ENCODE measurements at regions not wholly inside any gene's neighbourhood (a gene's known extent, or its start where the extent isn't known, plus 50 kb on each side); places are given as distances from the start of the nearest gene placed in this dataset.

DNA sequence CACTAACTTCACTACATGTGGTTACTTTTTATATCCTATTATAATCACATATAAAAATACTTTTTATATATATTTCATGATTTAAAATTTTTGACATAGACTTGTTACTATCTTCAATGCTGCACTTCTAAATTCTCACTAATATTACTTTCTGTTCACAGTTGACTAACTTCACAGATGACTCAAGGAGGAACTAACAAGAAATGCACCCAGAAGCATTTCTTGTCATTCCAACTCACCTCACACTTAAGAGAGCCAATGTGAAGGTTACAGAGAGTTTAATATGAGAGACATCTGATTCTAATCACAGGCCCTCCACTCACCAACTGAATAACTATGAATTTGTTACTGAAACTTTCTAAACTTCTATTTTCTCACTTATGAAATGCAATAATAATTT lies 399.8 kb upstream of the SLC8A1 start:
- DNase-seq (ENCODE audit: insufficient read length, low spot score) (no peak), FAIRE-seq (no peak)
- TF ChIP-seq POLR2A (IDR thresholded peaks at IDR 0.05; ENCODE audit: low read depth, low read length) (no peak), POLR2AphosphoS5 (IDR thresholded peaks at IDR 0.05; ENCODE audit: low read depth, low read length) (no peak), PAX5 (IDR thresholded peaks at IDR 0.05; ENCODE audit: insufficient read depth, low read length, severe bottlenecking) (no peak), SPI1 (IDR thresholded peaks at IDR 0.05; ENCODE audit: low read depth, low read length) (no peak), TAF1 (IDR thresholded peaks at IDR 0.05; ENCODE audit: low read depth, low read length) (no peak), POU2F2 (IDR thresholded peaks at IDR 0.05; ENCODE audit: low read depth, low read length) (no peak)

DNA sequence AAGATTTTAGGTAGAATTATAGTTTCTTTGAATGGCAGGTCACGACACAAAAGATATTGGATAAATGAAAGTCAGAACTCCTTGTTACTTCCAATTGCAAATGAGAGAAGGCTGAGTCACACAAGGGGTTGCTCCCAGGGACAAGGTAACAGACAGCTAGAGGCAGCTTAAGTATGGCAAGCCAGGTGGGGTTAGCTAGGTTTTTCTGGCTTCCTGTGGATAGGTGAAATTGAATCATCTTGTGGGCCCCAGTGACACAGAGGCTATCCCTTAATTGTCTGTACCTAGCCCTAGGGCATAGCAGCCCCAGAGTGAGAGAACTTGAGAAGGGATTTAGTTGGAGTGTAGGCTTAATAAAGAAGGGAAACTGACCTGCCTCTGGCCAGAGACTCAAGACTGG lies 407.7 kb upstream of the SLC8A1 start:
- DNase-seq (ENCODE audit: insufficient read length, low spot score) (no peak), FAIRE-seq (no peak)
- TF ChIP-seq POU2F2 (IDR thresholded peaks at IDR 0.05; ENCODE audit: low read depth, low read length), result no peak
- TF ChIP-seq POLR2AphosphoS5 (IDR thresholded peaks at IDR 0.05; ENCODE audit: low read depth, low read length), result no peak
- TF ChIP-seq PAX5 (IDR thresholded peaks at IDR 0.05; ENCODE audit: insufficient read depth, low read length, severe bottlenecking), result no peak
- no peak for TF ChIP-seq SPI1 (IDR thresholded peaks at IDR 0.05; ENCODE audit: low read depth, low read length)
- no peak for TF ChIP-seq TAF1 (IDR thresholded peaks at IDR 0.05; ENCODE audit: low read depth, low read length)
- TF ChIP-seq POLR2A (IDR thresholded peaks at IDR 0.05; ENCODE audit: low read depth, low read length), result no peak

DNA sequence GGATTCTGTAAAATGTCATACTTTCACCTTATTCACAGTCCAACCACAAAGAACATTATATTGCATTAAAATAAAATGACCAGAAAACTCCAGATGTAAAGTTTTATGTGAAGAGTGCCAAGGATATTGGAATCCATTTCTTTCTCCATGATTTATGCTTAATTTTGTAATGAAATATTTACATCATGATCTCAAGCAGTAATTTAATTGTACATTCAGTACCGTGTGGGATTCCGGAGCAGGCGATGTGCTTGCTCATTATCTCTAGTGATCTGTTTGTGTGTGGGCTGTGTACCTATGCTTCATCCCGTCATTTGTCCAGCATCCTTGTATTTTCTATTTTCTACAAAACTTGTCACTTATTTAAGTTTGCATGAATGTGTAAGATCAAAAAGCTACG lies 415.9 kb upstream of the SLC8A1 start:
- TF ChIP-seq PAX5 (IDR thresholded peaks at IDR 0.05; ENCODE audit: insufficient read depth, low read length, severe bottlenecking), result no peak
- TF ChIP-seq POU2F2 (IDR thresholded peaks at IDR 0.05; ENCODE audit: low read depth, low read length), result no peak
- TF ChIP-seq POLR2A (IDR thresholded peaks at IDR 0.05; ENCODE audit: low read depth, low read length), result no peak
- no peak for TF ChIP-seq TAF1 (IDR thresholded peaks at IDR 0.05; ENCODE audit: low read depth, low read length)
- no peak for TF ChIP-seq SPI1 (IDR thresholded peaks at IDR 0.05; ENCODE audit: low read depth, low read length)
- TF ChIP-seq POLR2AphosphoS5 (IDR thresholded peaks at IDR 0.05; ENCODE audit: low read depth, low read length), result no peak
- FAIRE-seq, result no peak
- no peak for DNase-seq (ENCODE audit: insufficient read length, low spot score)

DNA sequence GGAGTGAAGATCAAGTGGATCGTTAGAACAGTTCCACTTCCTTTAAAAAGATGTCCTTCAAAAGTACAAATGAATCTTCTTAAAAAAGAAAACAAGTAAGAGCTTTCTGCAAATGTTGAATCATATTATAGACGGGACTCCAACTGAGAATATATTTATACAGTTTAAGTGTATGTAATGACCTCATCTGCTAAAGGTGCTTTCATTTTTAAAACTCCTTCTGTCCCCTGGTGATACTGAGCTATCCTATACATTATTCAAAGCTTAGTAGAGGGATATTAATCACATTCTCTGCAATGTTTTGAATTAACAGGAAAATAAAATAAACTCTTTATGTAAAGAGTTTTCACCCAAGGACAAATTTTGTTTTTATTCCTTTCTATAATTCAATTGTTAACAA lies 420.7 kb upstream of the SLC8A1 start:
- TF ChIP-seq TAF1 (IDR thresholded peaks at IDR 0.05; ENCODE audit: low read depth, low read length), result no peak
- TF ChIP-seq SPI1 (IDR thresholded peaks at IDR 0.05; ENCODE audit: low read depth, low read length), result no peak
- no peak for TF ChIP-seq PAX5 (IDR thresholded peaks at IDR 0.05; ENCODE audit: insufficient read depth, low read length, severe bottlenecking)
- TF ChIP-seq POLR2AphosphoS5 (IDR thresholded peaks at IDR 0.05; ENCODE audit: low read depth, low read length), result no peak
- no peak for TF ChIP-seq POLR2A (IDR thresholded peaks at IDR 0.05; ENCODE audit: low read depth, low read length)
- no peak for TF ChIP-seq POU2F2 (IDR thresholded peaks at IDR 0.05; ENCODE audit: low read depth, low read length)
- FAIRE-seq (no peak), DNase-seq (ENCODE audit: insufficient read length, low spot score) (no peak)

- TF ChIP-seq POLR2AphosphoS5 (IDR thresholded peaks at IDR 0.05; ENCODE audit: low read depth, low read length), result no peak
- no peak for TF ChIP-seq POU2F2 (IDR thresholded peaks at IDR 0.05; ENCODE audit: low read depth, low read length)
- TF ChIP-seq POLR2A (IDR thresholded peaks at IDR 0.05; ENCODE audit: low read depth, low read length), result no peak
- no peak for TF ChIP-seq PAX5 (IDR thresholded peaks at IDR 0.05; ENCODE audit: insufficient read depth, low read length, severe bottlenecking)
- TF ChIP-seq TAF1 (IDR thresholded peaks at IDR 0.05; ENCODE audit: low read depth, low read length), result no peak
- TF ChIP-seq SPI1 (IDR thresholded peaks at IDR 0.05; ENCODE audit: low read depth, low read length), result no peak
- FAIRE-seq (no peak), DNase-seq (ENCODE audit: insufficient read length, low spot score) (no peak)
Measured at GRCh38 chr2:40874380-40874779, 422.5 kb upstream of the SLC8A1 start.

- DNase-seq (ENCODE audit: insufficient read length, low spot score), result no peak
- TF ChIP-seq SPI1 (IDR thresholded peaks at IDR 0.05; ENCODE audit: low read depth, low read length) (no peak), POLR2AphosphoS5 (IDR thresholded peaks at IDR 0.05; ENCODE audit: low read depth, low read length) (no peak)
- FAIRE-seq, result no peak
Measured at GRCh38 chr2:40877734-40878288, 425.9 kb upstream of the SLC8A1 start.

- FAIRE-seq (no peak), DNase-seq (ENCODE audit: insufficient read length, low spot score) (no peak)
- TF ChIP-seq TAF1 (IDR thresholded peaks at IDR 0.05; ENCODE audit: low read depth, low read length) (no peak), POLR2A (IDR thresholded peaks at IDR 0.05; ENCODE audit: low read depth, low read length) (no peak), POLR2AphosphoS5 (IDR thresholded peaks at IDR 0.05; ENCODE audit: low read depth, low read length) (no peak), SPI1 (IDR thresholded peaks at IDR 0.05; ENCODE audit: low read depth, low read length) (no peak)
Measured at GRCh38 chr2:40879305-40879704, 427.4 kb upstream of the SLC8A1 start.

- no peak for FAIRE-seq
- TF ChIP-seq POLR2A (IDR thresholded peaks at IDR 0.05; ENCODE audit: low read depth, low read length), result no peak
- no peak for TF ChIP-seq TAF1 (IDR thresholded peaks at IDR 0.05; ENCODE audit: low read depth, low read length)
- TF ChIP-seq POLR2AphosphoS5 (IDR thresholded peaks at IDR 0.05; ENCODE audit: low read depth, low read length), result no peak
- TF ChIP-seq SPI1 (IDR thresholded peaks at IDR 0.05; ENCODE audit: low read depth, low read length), result no peak
- TF ChIP-seq POU2F2 (IDR thresholded peaks at IDR 0.05; ENCODE audit: low read depth, low read length), result no peak
- TF ChIP-seq PAX5 (IDR thresholded peaks at IDR 0.05; ENCODE audit: insufficient read depth, low read length, severe bottlenecking), result no peak
- no peak for DNase-seq (ENCODE audit: insufficient read length, low spot score)
Measured at GRCh38 chr2:40886100-40886499, 434.2 kb upstream of the SLC8A1 start.

DNA sequence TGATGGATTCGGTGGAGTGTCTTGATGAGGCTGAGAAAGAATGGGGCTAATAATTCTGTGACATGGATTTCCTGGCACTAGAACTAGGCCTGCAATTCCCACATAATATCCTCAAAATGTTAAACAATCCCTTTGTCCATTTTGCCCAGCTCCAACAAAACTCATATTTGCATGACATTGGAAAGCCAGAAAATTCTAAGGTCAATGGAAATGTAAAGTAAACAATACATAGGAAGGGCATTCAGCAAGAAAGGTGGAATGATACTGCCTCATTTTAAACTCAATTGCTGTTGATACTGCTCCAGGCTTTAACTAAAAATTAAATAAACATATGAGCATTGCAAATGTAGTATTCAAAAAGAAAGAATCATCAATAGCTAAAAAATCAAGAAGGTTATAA lies 434.8 kb upstream of the SLC8A1 start:
- TF ChIP-seq SPI1 (IDR thresholded peaks at IDR 0.05; ENCODE audit: low read depth, low read length) (no peak), PAX5 (IDR thresholded peaks at IDR 0.05; ENCODE audit: insufficient read depth, low read length, severe bottlenecking) (no peak), POU2F2 (IDR thresholded peaks at IDR 0.05; ENCODE audit: low read depth, low read length) (no peak), POLR2A (IDR thresholded peaks at IDR 0.05; ENCODE audit: low read depth, low read length) (no peak), TAF1 (IDR thresholded peaks at IDR 0.05; ENCODE audit: low read depth, low read length) (no peak), POLR2AphosphoS5 (IDR thresholded peaks at IDR 0.05; ENCODE audit: low read depth, low read length) (no peak)
- DNase-seq (ENCODE audit: insufficient read length, low spot score) (no peak), FAIRE-seq (no peak)

- no peak for TF ChIP-seq TAF1 (IDR thresholded peaks at IDR 0.05; ENCODE audit: low read depth, low read length)
- TF ChIP-seq POLR2A (IDR thresholded peaks at IDR 0.05; ENCODE audit: low read depth, low read length), result no peak
- TF ChIP-seq POLR2AphosphoS5 (IDR thresholded peaks at IDR 0.05; ENCODE audit: low read depth, low read length), result no peak
- no peak for TF ChIP-seq POU2F2 (IDR thresholded peaks at IDR 0.05; ENCODE audit: low read depth, low read length)
- no peak for TF ChIP-seq PAX5 (IDR thresholded peaks at IDR 0.05; ENCODE audit: insufficient read depth, low read length, severe bottlenecking)
- no peak for TF ChIP-seq SPI1 (IDR thresholded peaks at IDR 0.05; ENCODE audit: low read depth, low read length)
- FAIRE-seq (no peak), DNase-seq (ENCODE audit: insufficient read length, low spot score) (no peak)
Measured at GRCh38 chr2:40896358-40896757, 444.5 kb upstream of the SLC8A1 start.
